Ascending aorta (tissue), 2 donors: ENCODE measurements at regions not wholly inside any gene's neighbourhood (a gene's known extent, or its start where the extent isn't known, plus 50 kb on each side); places are given as distances from the start of the nearest gene placed in this dataset.
"Not testable (repeated sequence)": the region's sequence is repeated elsewhere in the genome, so short reads cannot be mapped to it uniquely, and the experiment has no call there.

Experiments
- DNase-seq, 2 donors: peaks; one replicate each; pipeline ENCODE4 v3.0.0-alpha.2; 2019; ENCODE audit warnings: low spot score in 2 of 2
- H3K27ac ChIP-seq, 2 donors: fragments of 200-600 bp; sonication (generic); one replicate each; pipeline ENCODE4 v1.5.1; 2016 to 2017; ENCODE audit warnings: mild to moderate bottlenecking in 1 of 2
- H3K27me3 ChIP-seq: fragments of 200-600 bp; sonication (generic); one replicate; pipeline ENCODE4 v1.5.1; 2017
- H3K36me3 ChIP-seq, 2 donors: fragments of 200-600 bp; sonication (generic); one replicate each; pipeline ENCODE4 v1.5.1; 2016
- H3K4me1 ChIP-seq, 2 donors: fragments of 200-600 bp; sonication (generic); one replicate each; pipeline ENCODE4 v1.5.1; 2016 to 2017; ENCODE audit warnings: mild to moderate bottlenecking in 1 of 2
- H3K4me3 ChIP-seq, 2 donors: fragments of 200-600 bp; sonication (generic); one replicate each; pipeline ENCODE4 v1.5.1; 2016 to 2017; ENCODE audit warnings: mild to moderate bottlenecking in 1 of 2
- H3K9me3 ChIP-seq, 2 donors: fragments of 200-600 bp; sonication (generic); one replicate each; pipeline ENCODE4 v1.5.1; 2016
- intact Hi-C: fragments of 100-400 bp; cut with DNase I; formaldehyde crosslinking; loops from one replicate; pipeline ENCODE4 v1.15.1; 2023
- TF ChIP-seq, protein P1 (sequence below), 3 experiments: fragments of 200-600 bp in 2 of 3; fragments of 450-650 bp in 1 of 3; sonication (generic) in 2 of 3; IDR thresholded peaks; one replicate each; pipeline ENCODE4 v1.5.1; 2016 to 2019; ENCODE audit warnings: antibody characterized with exemption in 3 of 3, mild to moderate bottlenecking in 1 of 3, moderate library complexity in 1 of 3

- Histone ChIP-seq H3K4me1 (no peaks in the 10 kb centered on the region), H3K27ac (no peak overlapping the region), H3K9me3 (no peaks in the 10 kb centered on the region), H3K4me3 (no peak overlapping the region), H3K27me3 (no peaks in the 10 kb centered on the region), H3K36me3 (no peaks in the 10 kb centered on the region)
- TF ChIP-seq, protein P1, sequence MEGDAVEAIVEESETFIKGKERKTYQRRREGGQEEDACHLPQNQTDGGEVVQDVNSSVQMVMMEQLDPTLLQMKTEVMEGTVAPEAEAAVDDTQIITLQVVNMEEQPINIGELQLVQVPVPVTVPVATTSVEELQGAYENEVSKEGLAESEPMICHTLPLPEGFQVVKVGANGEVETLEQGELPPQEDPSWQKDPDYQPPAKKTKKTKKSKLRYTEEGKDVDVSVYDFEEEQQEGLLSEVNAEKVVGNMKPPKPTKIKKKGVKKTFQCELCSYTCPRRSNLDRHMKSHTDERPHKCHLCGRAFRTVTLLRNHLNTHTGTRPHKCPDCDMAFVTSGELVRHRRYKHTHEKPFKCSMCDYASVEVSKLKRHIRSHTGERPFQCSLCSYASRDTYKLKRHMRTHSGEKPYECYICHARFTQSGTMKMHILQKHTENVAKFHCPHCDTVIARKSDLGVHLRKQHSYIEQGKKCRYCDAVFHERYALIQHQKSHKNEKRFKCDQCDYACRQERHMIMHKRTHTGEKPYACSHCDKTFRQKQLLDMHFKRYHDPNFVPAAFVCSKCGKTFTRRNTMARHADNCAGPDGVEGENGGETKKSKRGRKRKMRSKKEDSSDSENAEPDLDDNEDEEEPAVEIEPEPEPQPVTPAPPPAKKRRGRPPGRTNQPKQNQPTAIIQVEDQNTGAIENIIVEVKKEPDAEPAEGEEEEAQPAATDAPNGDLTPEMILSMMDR (IDR thresholded peaks at IDR 0.05) = no peak
- no peak for DNase-seq
- intact Hi-C loops = no loop called here
These were observed 335.2 kb downstream of the BMP4 start for GRCh38 chr14:53621433-53621832.

DNA sequence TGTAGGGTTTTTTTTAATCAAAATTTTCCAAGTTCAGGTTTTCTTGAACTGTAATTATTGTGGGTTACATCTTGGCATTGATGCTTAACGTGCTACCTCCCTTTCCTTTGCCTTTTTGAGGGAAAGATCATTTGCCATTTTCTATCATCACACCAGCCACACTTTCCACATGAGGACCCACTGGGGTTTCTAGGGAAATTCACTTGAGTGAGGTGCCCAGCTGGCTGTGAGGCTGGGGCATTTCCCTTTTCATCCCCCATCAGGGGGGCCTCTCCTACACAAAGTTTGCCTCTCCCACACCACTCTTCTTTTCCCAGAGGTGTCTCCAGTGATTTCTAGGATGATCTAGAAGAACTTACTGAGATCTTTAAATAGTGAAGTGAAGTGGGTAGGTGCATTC, 335.7 kb downstream of the BMP4 start:
- no peak overlapping the region for H3K27ac ChIP-seq
- H3K27me3 ChIP-seq = no peaks in the 10 kb centered on the region
- no peak overlapping the region for H3K4me3 ChIP-seq
- no peaks in the 10 kb centered on the region for H3K9me3 ChIP-seq
- intact Hi-C loops = no loop called here
- no peaks in the 10 kb centered on the region for H3K36me3 ChIP-seq
- DNase-seq = no peak
- no peaks in the 10 kb centered on the region for H3K4me1 ChIP-seq
- TF ChIP-seq, protein P1 (IDR thresholded peaks at IDR 0.05) = no peak

DNA sequence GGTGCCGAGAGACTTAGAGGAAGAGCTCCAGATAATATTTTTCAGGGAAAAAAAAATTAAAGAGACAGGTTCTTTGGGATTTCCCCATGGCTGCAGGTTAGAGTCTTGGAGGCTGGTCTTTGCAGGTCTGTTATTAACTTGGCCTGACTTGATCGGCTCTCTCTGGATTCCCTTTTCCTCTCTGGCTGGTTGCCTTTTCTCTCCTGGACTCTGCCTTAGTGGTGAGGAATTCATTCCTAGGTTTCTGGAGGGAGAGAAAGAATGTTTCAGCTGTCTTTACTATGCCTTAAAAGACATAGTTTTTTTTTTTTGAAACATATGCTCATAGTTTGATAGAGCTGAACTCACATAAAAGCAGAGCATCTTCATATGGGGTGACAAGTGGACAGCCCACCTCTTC, 336.3 kb downstream of the BMP4 start:
- TF ChIP-seq, protein P1 (IDR thresholded peaks at IDR 0.05) = no peak
- no peak overlapping the region for H3K27ac ChIP-seq

DNA sequence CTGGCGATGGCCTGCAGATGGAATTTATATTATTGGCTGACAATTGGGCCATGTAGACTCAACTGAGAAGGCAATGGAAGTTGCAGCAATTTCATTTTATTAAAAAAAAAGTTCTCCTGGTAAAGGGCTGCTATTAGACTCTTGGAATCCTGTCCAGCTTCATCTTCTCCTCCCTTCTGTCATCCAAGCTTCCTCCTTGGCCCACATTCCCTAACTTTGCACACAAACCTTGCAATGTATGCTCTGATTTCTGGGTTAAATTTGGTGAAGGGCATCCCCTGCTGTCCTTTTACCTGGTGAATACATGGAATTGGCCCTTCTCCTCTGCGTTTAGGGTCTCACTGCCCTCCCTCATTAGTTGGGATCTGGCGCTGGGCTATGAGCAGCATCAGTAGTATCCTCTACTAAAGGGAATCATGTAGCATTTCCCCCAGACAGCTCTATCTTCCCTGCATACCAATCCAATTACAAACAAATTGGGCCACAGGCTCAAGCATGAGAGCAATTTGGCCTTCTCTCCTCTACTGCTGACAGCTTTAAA, 336.9 kb downstream of the BMP4 start:
- no peak for DNase-seq
- no peaks in the 10 kb centered on the region for H3K4me1 ChIP-seq
- no peak overlapping the region for H3K27ac ChIP-seq
- TF ChIP-seq, protein P1 (IDR thresholded peaks at IDR 0.05) = no peak
- no peaks in the 10 kb centered on the region for H3K36me3 ChIP-seq
- H3K9me3 ChIP-seq = no peaks in the 10 kb centered on the region
- H3K27me3 ChIP-seq = no peaks in the 10 kb centered on the region
- intact Hi-C loops = no loop called here
- H3K4me3 ChIP-seq = no peak overlapping the region

More for the DNA sequence above, 336.3 kb downstream of the BMP4 start:
- intact Hi-C loops = no loop called here
- Histone ChIP-seq H3K4me1 (no peaks in the 10 kb centered on the region), H3K9me3 (no peaks in the 10 kb centered on the region), H3K4me3 (no peak overlapping the region), H3K27me3 (no peaks in the 10 kb centered on the region), H3K36me3 (no peaks in the 10 kb centered on the region)
- DNase-seq = no peak

GRCh38 chr14:53616536-53616935, 340.1 kb downstream of the BMP4 start:
- H3K9me3 ChIP-seq, H3K4me3 ChIP-seq, H3K4me1 ChIP-seq, intact Hi-C loops, DNase-seq, H3K36me3 ChIP-seq, H3K27ac ChIP-seq, H3K27me3 ChIP-seq: not testable (repeated sequence)

GRCh38 chr14:53615252-53615651, 341.4 kb downstream of the BMP4 start:
- no peaks in the 10 kb centered on the region for H3K9me3 ChIP-seq
- no peak overlapping the region for H3K27ac ChIP-seq
- H3K36me3 ChIP-seq = no peaks in the 10 kb centered on the region
- TF ChIP-seq, protein P1 (IDR thresholded peaks at IDR 0.05) = no peak
- no peak overlapping the region for H3K4me3 ChIP-seq
- no peaks in the 10 kb centered on the region for H3K27me3 ChIP-seq
- intact Hi-C loops = no loop called here
- no peaks in the 10 kb centered on the region for H3K4me1 ChIP-seq
- DNase-seq = no peak
